ENCODE measurements at regions not wholly inside any gene's neighbourhood (a gene's known extent, or its start where the extent isn't known, plus 50 kb on each side); places are given as distances from the start of the nearest gene placed in this dataset.
A peak's percentile ranks its signal among the peaks of the same experiment; 100 is the strongest.

DNA sequence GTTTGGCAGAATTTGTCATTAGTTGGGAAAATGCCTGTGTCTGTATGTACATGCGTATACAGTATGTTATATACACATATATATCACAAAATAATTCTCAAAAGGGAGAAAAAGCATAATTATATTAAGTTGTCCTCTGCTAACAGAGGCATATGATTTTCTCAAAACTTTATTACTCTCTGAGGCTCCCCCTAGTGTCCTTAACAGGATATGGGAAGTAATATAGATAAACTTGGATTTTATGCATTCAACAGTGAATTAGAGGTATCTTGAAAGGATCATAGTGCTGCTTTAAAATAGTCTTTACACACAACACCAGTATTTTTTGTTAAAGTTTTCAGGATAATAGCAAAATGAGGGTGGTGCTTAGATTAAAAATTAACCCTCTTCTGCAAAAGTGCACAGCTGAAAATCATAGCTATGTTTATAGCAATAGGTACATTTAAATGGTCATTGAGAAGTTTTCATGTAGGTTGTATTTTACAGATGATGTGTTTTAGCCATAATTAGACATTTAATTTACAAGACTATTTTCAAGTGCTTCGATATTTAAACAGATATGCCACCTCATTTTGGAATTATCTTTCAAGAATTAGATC is 454.0 kb upstream of the ROBO2 start:
- TF ChIP-seq, protein P1, sequence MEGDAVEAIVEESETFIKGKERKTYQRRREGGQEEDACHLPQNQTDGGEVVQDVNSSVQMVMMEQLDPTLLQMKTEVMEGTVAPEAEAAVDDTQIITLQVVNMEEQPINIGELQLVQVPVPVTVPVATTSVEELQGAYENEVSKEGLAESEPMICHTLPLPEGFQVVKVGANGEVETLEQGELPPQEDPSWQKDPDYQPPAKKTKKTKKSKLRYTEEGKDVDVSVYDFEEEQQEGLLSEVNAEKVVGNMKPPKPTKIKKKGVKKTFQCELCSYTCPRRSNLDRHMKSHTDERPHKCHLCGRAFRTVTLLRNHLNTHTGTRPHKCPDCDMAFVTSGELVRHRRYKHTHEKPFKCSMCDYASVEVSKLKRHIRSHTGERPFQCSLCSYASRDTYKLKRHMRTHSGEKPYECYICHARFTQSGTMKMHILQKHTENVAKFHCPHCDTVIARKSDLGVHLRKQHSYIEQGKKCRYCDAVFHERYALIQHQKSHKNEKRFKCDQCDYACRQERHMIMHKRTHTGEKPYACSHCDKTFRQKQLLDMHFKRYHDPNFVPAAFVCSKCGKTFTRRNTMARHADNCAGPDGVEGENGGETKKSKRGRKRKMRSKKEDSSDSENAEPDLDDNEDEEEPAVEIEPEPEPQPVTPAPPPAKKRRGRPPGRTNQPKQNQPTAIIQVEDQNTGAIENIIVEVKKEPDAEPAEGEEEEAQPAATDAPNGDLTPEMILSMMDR (IDR thresholded peaks at IDR 0.05) = peak in 1 of 2 donors; percentile 62
- H3K36me3 ChIP-seq = no peaks in the 10 kb centered on the region
- H3K4me3 ChIP-seq = no peak overlapping the region
- H3K9me3 ChIP-seq = no peaks in the 10 kb centered on the region
- no peak overlapping the region for H3K27ac ChIP-seq
- H3K4me1 ChIP-seq = no peaks in the 10 kb centered on the region
- DNase-seq (ENCODE audit: low spot score) = no peak
- H3K27me3 ChIP-seq = no peaks in the 10 kb centered on the region

- TF ChIP-seq, protein P1 (IDR thresholded peaks at IDR 0.05) = no peak
- no peak for DNase-seq (ENCODE audit: low spot score)
- H3K4me3 ChIP-seq = no peak overlapping the region
- H3K4me1 ChIP-seq = no peaks in the 10 kb centered on the region
- H3K9me3 ChIP-seq = no peaks in the 10 kb centered on the region
- no peaks in the 10 kb centered on the region for H3K27me3 ChIP-seq
- no peaks in the 10 kb centered on the region for H3K36me3 ChIP-seq
- no peak overlapping the region for H3K27ac ChIP-seq
Observed at GRCh38 chr3:76586471-76586870, 453.4 kb upstream of the ROBO2 start.

- no peaks in the 10 kb centered on the region for H3K27me3 ChIP-seq
- DNase-seq (ENCODE audit: low spot score) = no peak
- no peaks in the 10 kb centered on the region for H3K4me1 ChIP-seq
- H3K27ac ChIP-seq = no peak overlapping the region
- H3K36me3 ChIP-seq = no peaks in the 10 kb centered on the region
- TF ChIP-seq, protein P1 (IDR thresholded peaks at IDR 0.05) = no peak
- H3K9me3 ChIP-seq = no peaks in the 10 kb centered on the region
- no peak overlapping the region for H3K4me3 ChIP-seq
Observed at GRCh38 chr3:76610150-76610549, 429.7 kb upstream of the ROBO2 start.

DNA sequence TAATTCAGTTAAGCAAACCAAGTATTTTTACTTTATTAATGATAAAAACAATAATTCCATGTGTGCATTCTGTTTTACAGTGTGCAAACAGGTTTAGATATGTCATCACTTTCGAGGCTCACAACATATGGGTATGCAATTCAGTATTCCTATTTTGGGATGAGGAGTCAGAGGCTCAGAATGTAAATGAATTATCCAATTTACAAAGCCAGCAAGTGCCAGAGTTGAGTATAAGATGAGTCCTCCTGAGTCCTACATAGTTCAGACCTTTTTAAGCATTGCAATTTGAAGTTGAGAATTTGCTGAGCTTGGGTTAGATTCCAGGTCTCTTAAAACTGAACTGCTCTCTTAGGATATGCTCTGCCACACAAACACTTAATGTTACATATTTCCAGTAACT is 424.2 kb upstream of the ROBO2 start:
- Histone ChIP-seq H3K9me3 (no peaks in the 10 kb centered on the region), H3K27me3 (no peaks in the 10 kb centered on the region), H3K36me3 (no peaks in the 10 kb centered on the region), H3K27ac (no peak overlapping the region), H3K4me3 (no peak overlapping the region), H3K4me1 (no peaks in the 10 kb centered on the region)
- TF ChIP-seq, protein P1 (IDR thresholded peaks at IDR 0.05) = no peak
- DNase-seq (ENCODE audit: low spot score) = no peak

DNA sequence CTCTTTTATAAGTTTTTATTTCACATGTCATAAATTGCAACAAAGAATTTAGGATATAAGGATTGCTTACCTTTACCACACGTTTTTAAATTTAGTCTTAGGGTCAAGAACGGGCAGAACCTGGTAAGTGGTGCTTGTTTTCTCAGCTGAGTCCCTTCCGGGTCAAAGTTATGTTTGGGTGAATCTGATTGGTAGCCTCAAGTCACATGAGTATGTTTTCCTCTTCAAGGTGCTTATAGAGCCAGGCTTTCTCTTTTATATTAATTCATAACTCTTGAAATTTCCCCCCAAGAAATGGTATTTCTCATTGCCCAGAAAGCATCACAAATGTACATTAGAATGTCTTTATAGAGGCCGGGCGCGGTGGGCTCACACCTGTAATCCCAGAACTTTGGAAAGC is 415.7 kb upstream of the ROBO2 start:
- Histone ChIP-seq H3K27ac (no peak overlapping the region), H3K36me3 (no peaks in the 10 kb centered on the region), H3K9me3 (no peaks in the 10 kb centered on the region), H3K4me1 (no peaks in the 10 kb centered on the region), H3K27me3 (no peaks in the 10 kb centered on the region), H3K4me3 (no peak overlapping the region)
- TF ChIP-seq, protein P1 (IDR thresholded peaks at IDR 0.05) = no peak
- no peak for DNase-seq (ENCODE audit: low spot score)

- no peak for DNase-seq (ENCODE audit: low spot score)
- no peak overlapping the region for H3K27ac ChIP-seq
- no peaks in the 10 kb centered on the region for H3K36me3 ChIP-seq
- TF ChIP-seq, protein P1 (IDR thresholded peaks at IDR 0.05) = no peak
- no peak overlapping the region for H3K4me3 ChIP-seq
- no peaks in the 10 kb centered on the region for H3K9me3 ChIP-seq
- H3K27me3 ChIP-seq = no peaks in the 10 kb centered on the region
- H3K4me1 ChIP-seq = no peaks in the 10 kb centered on the region
Observed at GRCh38 chr3:76627236-76627635, 412.7 kb upstream of the ROBO2 start.
